H1 (cell line): ENCODE measurements at regions not wholly inside any gene's neighbourhood (a gene's known extent, or its start where the extent isn't known, plus 50 kb on each side); places are given as distances from the start of the nearest gene placed in this dataset.

Experiments
- CTCF ChIA-PET: fragments of 300-600 bp; sonication (Branson Sonifier 250); formaldehyde crosslinking; loops from one replicate; lab custom pipeline; 2021; ENCODE audit not compliant: partially characterized antibody; lab: Charles Lee
- POLR2A ChIA-PET: fragments of 300-600 bp; sonication (Branson Sonifier 250); formaldehyde crosslinking; loops from one replicate; lab custom pipeline; 2021; ENCODE audit warnings: inconsistent platforms; ENCODE audit not compliant: partially characterized antibody; lab: Charles Lee
- DNase-seq, 2 experiments: peaks; one replicate each; pipeline versions ENCODE4 v3.0.0 to v3.0.0-alpha.2; 2010 to 2022; ENCODE audit warnings: low spot score in 2 of 2, low read depth in 1 of 2, mixed read lengths in 1 of 2
- FAIRE-seq: peaks from 2 replicates; lab custom pipeline; 2011; peaks lifted over from hg19 to GRCh38; lab: Jason Lieb, UNC
- H2AFZ ChIP-seq: 2 replicates; pipeline ENCODE4 v1.8.1; 2012; ENCODE audit warnings: low read length, inconsistent platforms
- H2AK5ac ChIP-seq: 2 replicates; pipeline ENCODE4 v1.6.1; 2013; ENCODE audit warnings: low read depth, low read length
- H2BK120ac ChIP-seq: replicated peaks from 2 replicates; pipeline ENCODE3; 2013; ENCODE audit warnings: low read depth, low read length, inconsistent platforms
- H2BK12ac ChIP-seq: 2 replicates; pipeline ENCODE4 v1.6.1; 2013; ENCODE audit warnings: low read depth, low read length
- H2BK15ac ChIP-seq: 2 replicates; pipeline ENCODE4 v1.6.1; 2013; ENCODE audit warnings: low read length
- H2BK20ac ChIP-seq: 2 replicates; pipeline ENCODE4 v1.6.1; 2013; ENCODE audit warnings: low read length
- H2BK5ac ChIP-seq: 2 replicates; pipeline ENCODE4 v1.6.1; 2013; ENCODE audit warnings: low read depth, low read length
- H3K14ac ChIP-seq: 2 replicates; pipeline ENCODE4 v1.6.1; 2013; ENCODE audit warnings: inconsistent platforms; ENCODE audit not compliant: insufficient read length
- H3K18ac ChIP-seq: 2 replicates; pipeline ENCODE4 v1.6.1; 2013; ENCODE audit warnings: low read length; ENCODE audit errors: extremely low read depth
- H3K23ac ChIP-seq: 2 replicates; pipeline ENCODE4 v1.6.1; 2013; ENCODE audit warnings: inconsistent platforms; ENCODE audit not compliant: insufficient read length
- H3K23me2 ChIP-seq: 2 replicates; pipeline ENCODE4 v1.6.1; 2013; ENCODE audit warnings: low read depth, low read length
- H3K27ac ChIP-seq: 2 replicates; pipeline ENCODE4 v1.6.1; 2011; ENCODE audit warnings: low read depth, low read length, inconsistent platforms
- H3K27me3 ChIP-seq, 4 experiments: replicated peaks in 1 of 4; 1 replicate in 1 of 4; 2 replicates in 3 of 4; pipeline versions ENCODE4 v1.6.1 to v1.8.1; 2011 to 2013; ENCODE audit warnings: low read length in 3 of 4, mild to moderate bottlenecking in 3 of 4, inconsistent platforms in 2 of 4, mixed read lengths in 2 of 4, moderate library complexity in 1 of 4; ENCODE audit not compliant: control insufficient read depth in 3 of 4, insufficient read depth in 3 of 4; ENCODE audit errors: extremely low read depth in 1 of 4
- H3K36me3 ChIP-seq, 4 experiments: 2 replicates each; pipeline versions ENCODE4 v1.6.1 to v1.8.1; 2011 to 2013; ENCODE audit warnings: mild to moderate bottlenecking in 4 of 4, low read length in 3 of 4, moderate library complexity in 2 of 4, control low read depth in 1 of 4, inconsistent platforms in 1 of 4; ENCODE audit not compliant: insufficient read depth in 4 of 4, control insufficient read depth in 2 of 4
- H3K4ac ChIP-seq: replicated peaks from 2 replicates; pipeline ENCODE3; 2013; ENCODE audit warnings: low read length, low read depth, mixed read lengths, inconsistent platforms; ENCODE audit not compliant: insufficient read length
- H3K4me1 ChIP-seq, 4 experiments: replicated peaks in 1 of 4; 1 replicate in 1 of 4; 2 replicates in 3 of 4; pipeline versions ENCODE4 v1.6.1 to v1.8.1; 2011 to 2013; ENCODE audit warnings: low read length in 3 of 4, inconsistent platforms in 2 of 4, mixed read lengths in 1 of 4; ENCODE audit not compliant: insufficient read depth in 4 of 4, control insufficient read depth in 3 of 4
- H3K4me2 ChIP-seq, 2 experiments: 2 replicates each; pipeline versions ENCODE4 v1.6.1 to v1.8.1; 2011 to 2013; ENCODE audit warnings: low read depth in 2 of 2, low read length in 2 of 2, control low read depth in 1 of 2, inconsistent platforms in 1 of 2, mild to moderate bottlenecking in 1 of 2; ENCODE audit not compliant: insufficient read depth in 1 of 2
- H3K4me3 ChIP-seq, 4 experiments: fragments of 200-600, 300-600 bp in 1 of 4; sonication (generic), shearing (Covaris generic), sonication (Bioruptor Twin) in 1 of 4; 2 replicates each; pipeline versions ENCODE4 v1.5.1 to v1.8.1; 2011 to 2016; ENCODE audit warnings: low read length in 4 of 4, low read depth in 3 of 4, control low read depth in 2 of 4, inconsistent platforms in 2 of 4, mild to moderate bottlenecking in 2 of 4, mixed read lengths in 1 of 4, moderate library complexity in 1 of 4; ENCODE audit not compliant: insufficient read depth in 2 of 4; ENCODE audit errors: extremely low read depth in 1 of 4
- H3K56ac ChIP-seq: replicated peaks from 2 replicates; pipeline ENCODE3; 2013; ENCODE audit warnings: low read depth, mild to moderate bottlenecking, mixed read lengths, low read length, inconsistent platforms; ENCODE audit not compliant: insufficient read length
- H3K79me1 ChIP-seq: 2 replicates; pipeline ENCODE4 v1.6.1; 2013; ENCODE audit warnings: low read depth, low read length, control low read depth
- H3K79me2 ChIP-seq, 2 experiments: 2 replicates each; pipeline versions ENCODE4 v1.6.1 to v1.8.1; 2012 to 2013; ENCODE audit warnings: low read length in 2 of 2, mild to moderate bottlenecking in 2 of 2, inconsistent platforms in 1 of 2; ENCODE audit not compliant: insufficient read depth in 2 of 2, control insufficient read depth in 1 of 2
- H3K9ac ChIP-seq, 4 experiments: replicated peaks in 1 of 4; 1 replicate in 1 of 4; 2 replicates in 3 of 4; pipeline versions ENCODE4 v1.6.1 to v1.8.1; 2011 to 2013; ENCODE audit warnings: low read depth in 3 of 4, low read length in 3 of 4, control low read depth in 2 of 4, mild to moderate bottlenecking in 2 of 4, moderate library complexity in 2 of 4, inconsistent platforms in 1 of 4; ENCODE audit errors: extremely low read depth in 1 of 4
- H3K9me3 ChIP-seq, 2 experiments: 2 replicates each; pipeline versions ENCODE4 v1.6.1 to v1.8.1; 2012 to 2013; ENCODE audit warnings: mild to moderate bottlenecking in 2 of 2, moderate library complexity in 2 of 2, control low read depth in 1 of 2, inconsistent platforms in 1 of 2, low read depth in 1 of 2, low read length in 1 of 2, mixed read lengths in 1 of 2; ENCODE audit not compliant: insufficient read depth in 2 of 2
- H4K20me1 ChIP-seq, 2 experiments: replicated peaks in 1 of 2; 2 replicates each; pipeline versions ENCODE3 to v1.8.1; 2011 to 2013; ENCODE audit warnings: inconsistent platforms in 2 of 2, low read length in 2 of 2, mild to moderate bottlenecking in 1 of 2; ENCODE audit not compliant: insufficient read depth in 2 of 2, control insufficient read depth in 1 of 2
- H4K5ac ChIP-seq: 2 replicates; pipeline ENCODE4 v1.6.1; 2013; ENCODE audit warnings: low read length, low read depth, mixed read lengths, inconsistent platforms; ENCODE audit not compliant: insufficient read length
- H4K8ac ChIP-seq: 2 replicates; pipeline ENCODE4 v1.8.0; 2013; ENCODE audit warnings: mild to moderate bottlenecking, moderate library complexity, low read length, inconsistent platforms; ENCODE audit not compliant: insufficient read depth; ENCODE audit errors: extremely low read depth
- H4K91ac ChIP-seq: replicated peaks from 2 replicates; pipeline ENCODE3; 2013; ENCODE audit warnings: low read length, mixed read lengths, inconsistent platforms; ENCODE audit not compliant: insufficient read length
- ASH2L ChIP-seq: fragments of 200-600, 300-600 bp; sonication (generic); IDR thresholded peaks from one replicate; pipeline ENCODE4 v1.7.1; 2017; ENCODE audit warnings: low read length
- BCL11A ChIP-seq, 2 experiments: IDR thresholded peaks; one replicate each; pipeline ENCODE4 v1.6.1; 2011; ENCODE audit warnings: low read depth in 2 of 2, low read length in 2 of 2, mild to moderate bottlenecking in 2 of 2
- CBX5 ChIP-seq: fragments of 300-800, 300-1000 bp; sonication (generic); IDR thresholded peaks from 2 replicates; pipeline ENCODE4 v1.7.1; 2016; ENCODE audit warnings: antibody characterized with exemption, low read length, low read depth
- EZH2 ChIP-seq: fragments of 200-600 bp; sonication (generic); IDR thresholded peaks from 2 replicates; pipeline ENCODE4 v1.7.1; 2012; ENCODE audit warnings: low read depth, mild to moderate bottlenecking, moderate library complexity, low read length, inconsistent platforms; ENCODE audit not compliant: severe bottlenecking
- HDAC6 ChIP-seq: IDR thresholded peaks from one replicate; pipeline ENCODE4 v1.7.1; 2012; ENCODE audit warnings: low read depth, mild to moderate bottlenecking, inconsistent platforms, low read length, moderate library complexity
- KDM1A ChIP-seq: fragments of 200-600, 300-600 bp; sonication (generic); IDR thresholded peaks from 2 replicates; pipeline ENCODE4 v1.7.1; 2016; ENCODE audit warnings: mild to moderate bottlenecking, low read length, borderline replicate concordance
- KDM5A ChIP-seq: fragments of 200-600 bp; IDR thresholded peaks from 2 replicates; pipeline ENCODE4 v1.7.1; 2012; ENCODE audit warnings: mild to moderate bottlenecking, low read length, inconsistent platforms, mixed read lengths
- PHF8 ChIP-seq: fragments of 200-600 bp; sonication (generic); conservative IDR thresholded peaks from 2 replicates; pipeline ENCODE4 v1.7.1; 2012; ENCODE audit warnings: low read depth, mild to moderate bottlenecking, inconsistent platforms, low read length, moderate library complexity
- POLR2A ChIP-seq, 2 experiments: IDR thresholded peaks; 1 replicate in 1 of 2; 2 replicates in 1 of 2; pipeline ENCODE4 v1.6.1; 2011; ENCODE audit warnings: low read depth in 2 of 2, low read length in 2 of 2, mild to moderate bottlenecking in 2 of 2; ENCODE audit errors: control extremely low read depth in 1 of 2
- POLR2AphosphoS5 ChIP-seq: IDR thresholded peaks from 2 replicates; pipeline ENCODE4 v1.6.1; 2011; ENCODE audit warnings: low read depth, low read length
- SIX5 ChIP-seq: IDR thresholded peaks from 2 replicates; pipeline ENCODE4 v1.6.1; 2011; ENCODE audit warnings: mild to moderate bottlenecking, low read depth, low read length
- SP1 ChIP-seq: IDR thresholded peaks from 2 replicates; pipeline ENCODE4 v1.6.1; 2011; ENCODE audit warnings: low read depth, low read length
- SP2 ChIP-seq: IDR thresholded peaks from 2 replicates; pipeline ENCODE4 v1.6.1; 2012; ENCODE audit warnings: mild to moderate bottlenecking, low read length, inconsistent platforms
- TAF1 ChIP-seq: IDR thresholded peaks from 2 replicates; pipeline ENCODE4 v1.6.1; 2011; ENCODE audit warnings: mild to moderate bottlenecking, low read depth, low read length
- TEAD4 ChIP-seq: IDR thresholded peaks from 2 replicates; pipeline ENCODE4 v1.6.1; 2012; ENCODE audit warnings: low read depth, low read length, inconsistent platforms, mixed read lengths
- TF ChIP-seq, protein P1 (sequence below): IDR thresholded peaks from 2 replicates; pipeline ENCODE4 v1.6.1; 2011; ENCODE audit warnings: low read length, improper control_type of control experiment

DNA sequence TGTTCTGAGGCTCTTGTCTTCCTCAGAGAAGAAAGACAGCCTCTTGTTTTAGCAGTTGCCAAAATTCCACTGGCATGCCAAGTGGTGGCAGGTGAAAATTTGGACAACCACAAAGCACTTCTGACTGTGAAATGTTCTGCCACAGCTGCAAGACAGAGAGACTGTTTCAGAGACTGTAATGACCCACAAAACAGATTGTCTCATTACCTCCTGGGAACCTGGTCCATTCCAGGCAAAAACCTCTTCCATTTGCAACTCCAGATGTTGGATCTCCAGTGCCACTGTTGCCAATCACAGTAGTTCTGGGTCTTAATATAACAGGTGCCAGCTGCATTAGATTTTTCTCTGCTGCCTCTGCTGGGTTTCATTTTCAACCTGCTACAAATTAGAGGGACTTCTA is 911.5 kb downstream of the UQCRFS1 start:
- Histone ChIP-seq H3K4ac (no peak overlapping the region), H4K8ac (no peak overlapping the region), H3K9ac (no peak overlapping the region), H3K23me2 (no peaks in the 10 kb centered on the region), H3K14ac (no peak overlapping the region), H3K4me1 (peaks cover 0 to 5% (median 2%) of the 10 kb centered on the region in 4 experiments; a peak in 3 of 7 replicates), H2BK20ac (no peak overlapping the region), H2BK5ac (no peak overlapping the region), H3K9me3 (no peaks in the 10 kb centered on the region), H4K20me1 (no peaks in the 10 kb centered on the region), H2BK15ac (no peak overlapping the region), H3K27ac (no peak overlapping the region), H3K79me2 (no peaks in the 10 kb centered on the region), H3K18ac (no peak overlapping the region), H3K56ac (no peak overlapping the region), H4K5ac (no peak overlapping the region), H2AK5ac (no peak overlapping the region; the same call in 1 of the 2 replicates), H2BK12ac (no peak overlapping the region), H3K36me3 (no peaks in the 10 kb centered on the region), H3K4me3 (no peak overlapping the region), H2AFZ (no peak overlapping the region), H4K91ac (no peak overlapping the region), H2BK120ac (no peak overlapping the region), H3K4me2 (no peak overlapping the region), H3K79me1 (no peaks in the 10 kb centered on the region), H3K27me3 (no peaks in the 10 kb centered on the region), H3K23ac (no peak overlapping the region)
- DNase-seq (no peak), FAIRE-seq (no peak)
- ChIA-PET POLR2A (no interaction called here), CTCF (interaction anchor here (0.8 to 3.3 kb wide), 4 partner anchors 9 to 328 kb away, joined by 3 to 28 read pairs (median 6); no protein-coding TSS in a partner anchor)
- TF ChIP-seq SIX5 (no peak), PHF8 (no peak), POLR2A (IDR thresholded peaks at IDR 0.05; ENCODE audit: control extremely low read depth in 1 of 2, low read depth in 2 of 2, low read length in 2 of 2) (no peak), TAF1 (no peak), POLR2AphosphoS5 (no peak), BCL11A (IDR thresholded peaks at IDR 0.05; ENCODE audit: low read depth in 2 of 2, low read length in 2 of 2) (no peak), EZH2 (no peak), HDAC6 (no peak), KDM1A (no peak), KDM5A (no peak), SP1 (no peak), TEAD4 (no peak), ASH2L (no peak), SP2 (no peak), CBX5 (no peak)
- TF ChIP-seq, protein P1, sequence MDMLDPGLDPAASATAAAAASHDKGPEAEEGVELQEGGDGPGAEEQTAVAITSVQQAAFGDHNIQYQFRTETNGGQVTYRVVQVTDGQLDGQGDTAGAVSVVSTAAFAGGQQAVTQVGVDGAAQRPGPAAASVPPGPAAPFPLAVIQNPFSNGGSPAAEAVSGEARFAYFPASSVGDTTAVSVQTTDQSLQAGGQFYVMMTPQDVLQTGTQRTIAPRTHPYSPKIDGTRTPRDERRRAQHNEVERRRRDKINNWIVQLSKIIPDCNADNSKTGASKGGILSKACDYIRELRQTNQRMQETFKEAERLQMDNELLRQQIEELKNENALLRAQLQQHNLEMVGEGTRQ = no peak
